Activated effector memory CD4-positive, alpha-beta T cell treated with anti-CD3 and anti-CD28 coated beads, Interleukin-2, amount 50 U/mL, for 16 hours (primary cell): ENCODE measurements at regions not wholly inside any gene's neighbourhood (a gene's known extent, or its start where the extent isn't known, plus 50 kb on each side); places are given as distances from the start of the nearest gene placed in this dataset.

Experiments used
- DNase-seq: peaks from one replicate; pipeline ENCODE4 v3.0.0-alpha.2; 2020

DNA sequence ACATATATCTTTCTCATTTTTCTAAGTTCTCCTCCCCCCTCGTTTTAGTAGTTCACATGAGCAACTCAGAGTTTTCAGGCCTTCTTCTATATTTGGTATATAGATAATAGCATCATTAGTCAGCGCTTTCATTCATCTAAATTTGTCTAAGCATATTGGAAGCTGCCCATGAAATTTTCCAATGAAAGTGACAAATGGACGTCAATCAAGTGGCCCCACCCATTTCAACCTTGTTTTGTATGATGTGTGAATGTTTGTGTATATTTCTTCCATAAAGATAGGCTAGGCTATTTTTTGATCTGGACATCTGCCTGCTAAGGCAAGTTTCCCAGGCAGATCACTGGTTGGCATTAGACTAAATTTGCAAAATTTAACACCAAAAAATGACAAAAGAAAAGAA is 104.0 kb upstream of the SSBP2 start:
- DNase-seq = no peak

DNA sequence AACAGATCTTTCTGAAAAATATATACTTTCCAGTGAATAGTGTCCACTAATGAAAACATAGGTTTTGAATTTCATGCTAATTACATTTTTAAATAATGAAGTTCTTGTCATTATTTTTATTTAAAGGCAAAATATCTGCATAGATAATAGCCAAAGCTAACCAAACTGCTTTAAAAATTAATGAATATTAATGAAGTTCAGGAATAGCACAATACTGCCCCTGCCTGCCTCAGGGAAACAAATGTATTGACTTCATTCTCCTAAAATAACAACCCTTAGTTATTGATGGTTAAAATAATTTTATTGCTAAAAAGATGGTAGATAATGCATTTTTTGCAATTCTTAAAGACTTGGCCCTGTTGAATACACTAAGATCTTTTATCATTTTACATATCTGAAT is 103.6 kb upstream of the SSBP2 start:
- no peak for DNase-seq

DNA sequence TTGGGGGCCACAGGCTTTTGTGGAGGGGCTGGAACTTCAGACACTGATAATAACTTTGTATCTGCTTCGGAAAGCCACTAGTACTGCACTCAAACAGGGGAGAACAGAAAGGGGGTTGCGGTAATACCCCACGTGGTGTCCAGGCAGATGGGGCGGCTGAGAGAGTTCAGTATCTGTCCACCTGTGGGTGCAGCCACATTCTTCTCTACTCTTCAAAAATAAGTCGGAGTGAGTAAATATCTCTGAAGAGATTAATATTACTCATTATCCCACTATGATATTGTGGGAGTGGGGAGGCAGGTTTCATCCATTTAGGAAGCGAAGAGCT is 102.1 kb upstream of the SSBP2 start:
- no peak for DNase-seq

DNA sequence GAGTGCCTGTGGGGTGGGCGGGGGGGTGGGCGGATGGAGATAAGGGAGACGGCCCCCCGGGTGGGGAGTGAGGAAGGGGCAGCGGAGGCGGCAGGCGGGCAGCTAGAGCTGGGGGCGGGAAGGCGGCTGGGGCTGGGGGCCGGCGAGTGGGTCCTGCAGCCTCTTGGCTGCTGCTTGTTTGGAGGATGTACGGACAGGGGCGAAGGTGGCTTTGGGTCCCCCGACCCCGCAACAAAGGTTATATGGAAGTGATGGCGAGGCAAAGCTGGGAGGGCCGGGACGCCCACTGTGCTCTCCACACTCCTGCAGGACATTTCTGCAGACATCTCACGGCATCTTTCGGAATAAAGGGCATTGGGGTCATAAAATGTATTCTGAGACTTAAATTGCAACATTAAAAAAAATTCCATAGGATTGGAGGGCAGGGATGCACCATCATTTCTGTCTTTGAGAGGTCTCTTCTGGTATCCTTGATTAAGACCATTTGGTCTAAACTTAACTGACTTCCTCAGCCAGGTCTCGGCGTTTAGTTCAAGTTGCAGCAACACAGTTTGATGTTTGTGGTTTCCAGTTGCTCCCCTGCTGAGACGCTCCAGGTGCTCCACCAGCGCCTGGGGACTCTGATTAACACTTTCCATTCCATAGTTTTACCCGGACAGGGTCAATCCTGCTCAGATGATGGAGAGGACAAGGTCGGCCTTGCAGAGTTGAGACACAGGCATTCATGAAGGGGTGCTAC is 101.6 kb upstream of the SSBP2 start:
- DNase-seq = peak; percentile 65

DNA sequence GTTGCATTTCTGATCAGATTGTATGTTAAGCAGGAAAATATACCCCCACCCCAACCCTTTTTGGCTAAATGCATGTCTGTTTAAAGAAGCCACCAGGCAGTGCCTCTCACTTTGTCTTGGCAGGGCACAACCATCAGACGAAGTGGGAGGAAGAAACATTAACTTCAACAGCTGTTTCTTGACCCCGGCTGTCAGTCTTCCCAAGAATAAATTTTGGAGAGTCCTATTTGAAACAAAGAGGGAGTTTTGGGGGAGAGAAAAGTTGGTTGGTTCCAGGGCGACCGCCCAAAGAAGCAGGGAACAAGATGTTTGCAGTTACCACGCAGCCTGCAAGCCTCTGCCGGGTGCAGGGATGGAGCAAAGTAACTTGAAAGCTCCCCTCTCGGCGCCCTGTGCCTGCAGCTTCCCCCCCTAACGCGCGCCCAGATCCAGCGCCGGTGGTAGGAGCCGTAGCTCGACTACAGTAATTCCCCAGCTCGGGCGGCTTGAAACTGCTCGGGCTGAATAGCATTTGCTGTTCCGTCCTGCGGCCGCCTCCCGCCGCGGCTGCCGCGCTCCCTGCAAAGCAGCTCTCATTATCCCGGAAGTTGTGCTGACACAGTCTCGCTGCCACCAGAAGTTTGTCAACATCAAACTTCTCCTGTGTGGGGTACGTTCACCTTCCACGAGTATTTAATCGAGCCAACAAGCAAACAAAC is 100.7 kb upstream of the SSBP2 start:
- peak; percentile 94 for DNase-seq

DNA sequence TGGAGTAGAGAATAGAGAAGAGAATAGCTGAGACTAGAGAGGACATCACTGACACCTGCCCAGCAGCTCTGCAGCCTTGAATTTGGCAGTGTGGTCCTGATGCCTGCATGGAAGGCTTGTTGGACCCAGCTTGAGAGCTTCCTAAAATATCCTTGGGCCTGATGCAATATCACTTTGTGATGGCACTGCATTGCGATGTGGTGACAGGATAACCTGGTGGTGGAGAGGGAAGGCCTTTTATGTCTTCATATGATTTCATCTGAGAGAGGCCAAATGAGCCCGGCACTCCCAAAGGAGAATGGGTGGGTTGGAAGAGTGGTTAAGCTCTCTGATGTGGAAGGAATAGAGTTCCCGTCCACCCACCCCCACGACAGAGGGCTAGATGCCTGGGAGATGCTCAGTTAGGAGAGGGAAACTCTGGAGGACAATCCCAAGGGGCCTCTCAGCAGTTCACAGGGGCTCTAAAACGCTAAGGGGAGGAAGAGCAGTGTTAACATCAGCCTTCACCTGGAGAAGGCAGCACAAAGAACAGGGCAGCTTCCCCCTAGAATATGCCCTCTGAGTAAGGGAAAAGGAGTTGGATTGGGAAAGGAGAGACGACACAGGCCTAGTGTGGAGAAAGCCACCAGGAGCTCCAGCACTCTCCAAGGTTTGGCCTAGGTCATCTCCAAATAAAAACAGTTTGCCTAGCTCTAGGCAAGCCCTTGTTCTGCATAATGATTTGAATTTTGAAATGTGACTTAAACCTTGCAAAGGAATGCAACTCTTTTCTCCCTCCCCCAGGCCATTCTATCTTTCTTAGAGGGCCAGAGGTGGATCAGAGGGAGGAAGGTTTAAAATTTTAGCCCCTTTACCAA is 99.8 kb upstream of the SSBP2 start:
- no peak for DNase-seq

DNA sequence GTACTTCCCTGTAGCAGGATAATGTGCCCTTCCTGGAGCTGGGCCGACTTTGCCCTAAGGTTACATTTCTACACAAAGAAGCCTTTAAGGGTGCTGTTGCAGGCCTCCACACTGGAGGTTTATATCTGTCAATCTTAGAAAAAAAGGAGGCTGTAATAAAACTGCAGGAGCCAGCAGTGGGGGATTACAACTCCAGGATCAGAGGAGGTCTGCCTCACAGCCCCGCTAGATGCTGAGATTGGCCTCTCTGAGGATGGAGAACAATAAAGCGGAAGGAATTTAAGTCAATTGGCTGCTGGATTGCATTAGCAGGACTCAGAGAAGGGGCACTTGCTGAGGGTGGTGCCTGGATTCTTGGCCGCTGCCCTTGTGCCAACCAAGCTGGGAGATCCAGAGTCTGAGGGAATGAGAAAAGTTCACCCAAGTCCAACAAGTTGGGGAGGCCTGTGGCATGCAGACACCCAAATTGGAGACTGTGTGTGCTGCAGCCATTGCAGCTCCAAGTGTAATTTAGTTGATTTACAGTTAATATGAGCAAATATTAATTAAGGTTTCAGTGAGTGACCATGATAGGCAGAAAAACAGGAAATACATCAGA is 99.0 kb upstream of the SSBP2 start:
- DNase-seq = no peak

DNA sequence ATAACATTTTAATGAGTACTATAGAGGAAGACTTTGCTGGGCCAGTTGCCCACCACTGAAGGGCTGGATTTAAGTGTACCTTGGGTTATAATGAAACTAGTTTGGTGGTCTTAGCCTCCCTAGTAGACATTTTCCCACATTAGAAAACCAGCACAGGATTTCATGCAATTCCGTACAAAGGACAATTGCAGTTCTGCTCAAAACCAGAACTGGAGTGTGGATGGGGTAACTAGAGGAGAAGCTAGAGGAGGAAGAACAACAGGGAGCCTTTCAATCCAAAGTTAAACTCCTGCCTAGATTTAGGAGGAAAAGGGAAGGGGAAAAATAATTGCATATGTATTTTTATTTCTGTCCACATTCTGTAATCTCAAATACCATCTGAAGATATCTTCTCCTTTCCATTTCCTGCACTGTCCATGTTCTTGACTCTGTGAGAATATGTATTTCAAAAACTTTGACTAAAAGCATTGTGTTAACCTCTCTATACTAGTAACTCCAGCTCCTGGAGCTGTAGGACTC is 97.5 kb upstream of the SSBP2 start:
- no peak for DNase-seq

DNA sequence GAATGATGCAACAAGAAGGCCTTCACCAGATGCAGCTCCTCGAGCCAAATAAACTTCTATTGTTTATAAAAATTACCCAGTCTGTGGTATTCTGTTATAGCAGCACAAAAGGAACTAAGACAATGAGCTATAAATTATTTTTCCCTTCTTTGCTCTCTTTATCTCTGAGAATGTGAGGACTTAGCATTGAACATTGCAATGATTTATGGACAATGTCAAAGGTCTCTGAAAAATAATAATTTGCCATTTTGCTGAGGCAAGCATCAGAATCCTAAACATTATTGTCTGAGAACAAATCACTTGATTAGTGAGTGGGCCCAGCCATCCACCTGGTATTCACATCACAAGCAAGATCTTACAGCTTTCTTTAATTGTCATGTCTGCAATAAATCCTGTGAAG is 95.4 kb upstream of the SSBP2 start:
- DNase-seq = no peak

DNA sequence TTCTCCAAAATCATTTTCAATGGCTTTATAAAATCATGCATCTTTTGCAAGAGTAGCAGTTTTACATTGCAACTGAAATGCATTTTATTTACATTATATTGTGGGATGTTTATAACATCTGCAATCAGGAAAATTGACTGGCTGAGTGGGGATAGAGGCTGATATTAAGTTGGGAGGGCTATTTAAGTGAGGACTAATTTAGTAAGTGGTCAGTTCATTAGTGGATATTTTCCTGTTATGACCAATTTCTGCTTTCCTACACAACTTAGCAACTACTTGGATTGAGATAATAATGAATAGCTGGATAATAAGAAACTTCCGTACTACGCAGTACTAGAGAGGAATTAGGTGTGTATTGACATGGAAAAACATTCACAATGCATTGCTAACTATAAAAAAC is 92.9 kb upstream of the SSBP2 start:
- DNase-seq = no peak

DNA sequence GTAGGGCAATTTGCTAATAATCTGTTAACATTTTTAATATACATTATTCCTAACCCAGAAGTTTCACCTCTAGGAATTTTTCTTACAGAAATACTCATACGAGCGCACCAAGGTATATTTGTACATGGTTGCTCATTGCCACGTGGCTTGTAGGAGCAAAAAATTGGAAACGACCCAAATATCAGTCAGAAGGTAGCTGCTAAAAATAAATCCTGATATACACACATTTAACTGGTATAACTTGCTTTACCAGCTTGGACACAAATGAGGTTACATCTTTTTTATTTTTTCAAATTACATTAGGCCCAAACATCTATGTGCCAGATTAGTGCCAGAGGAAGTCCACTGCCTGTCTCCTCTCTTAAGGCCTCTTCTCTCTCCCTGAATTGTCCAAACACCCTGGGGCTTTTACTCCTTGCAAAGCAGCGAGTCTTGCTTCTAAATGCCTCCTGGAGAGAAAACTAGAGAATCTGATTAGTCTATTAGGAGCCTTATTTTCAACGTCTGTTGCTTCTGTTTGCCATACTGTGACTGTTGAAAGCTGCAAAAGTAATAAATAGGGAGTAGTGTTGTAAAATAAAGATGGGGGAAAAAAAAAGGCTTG is 92.0 kb upstream of the SSBP2 start:
- DNase-seq = no peak

DNA sequence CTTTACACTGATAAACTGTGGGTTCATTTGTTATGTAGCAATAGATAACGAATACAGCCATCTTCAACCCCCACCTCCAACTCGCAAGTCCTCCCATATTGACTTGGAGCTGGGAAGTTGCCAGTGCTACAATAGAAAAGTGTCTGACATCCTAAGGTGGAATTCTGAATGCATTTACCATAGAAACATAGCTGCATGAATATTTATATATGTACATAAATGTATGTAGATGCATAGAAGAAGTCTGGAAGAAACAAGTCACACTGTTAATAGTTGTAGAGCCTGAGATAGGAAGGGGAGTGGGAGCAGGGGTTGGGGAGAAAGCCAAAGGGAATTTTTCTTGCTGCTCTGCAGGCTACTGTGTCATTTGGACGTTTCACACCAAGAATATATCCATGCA is 88.1 kb upstream of the SSBP2 start:
- DNase-seq = no peak

DNA sequence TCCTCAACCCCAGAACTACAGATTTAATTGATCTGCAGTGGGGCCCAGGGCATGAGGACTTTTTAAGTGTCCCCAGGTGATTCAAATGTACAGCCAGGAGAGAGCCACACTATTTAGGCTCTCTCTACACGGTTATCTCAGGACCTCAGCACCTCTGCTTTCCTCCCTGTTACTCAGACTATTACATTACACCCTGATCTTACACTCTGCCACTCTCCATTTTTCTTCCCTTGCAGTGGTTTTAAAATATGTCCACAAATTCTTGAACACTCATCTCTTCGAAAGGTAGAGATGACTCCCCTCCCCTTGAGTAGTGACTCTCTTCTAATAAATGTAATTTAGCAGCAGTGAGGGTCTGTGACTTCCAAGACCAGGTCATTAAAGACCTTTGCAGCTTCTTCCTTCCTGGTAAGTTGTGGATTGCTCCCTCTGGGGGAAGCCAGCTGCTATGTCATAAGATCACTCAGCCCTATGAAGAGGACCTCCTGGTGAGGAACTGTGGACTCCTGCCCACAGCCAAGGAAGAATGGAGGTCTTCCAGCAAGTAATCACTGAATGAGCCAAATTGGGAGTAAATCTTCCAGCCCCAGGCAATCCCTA is 87.5 kb upstream of the SSBP2 start:
- DNase-seq = no peak

DNA sequence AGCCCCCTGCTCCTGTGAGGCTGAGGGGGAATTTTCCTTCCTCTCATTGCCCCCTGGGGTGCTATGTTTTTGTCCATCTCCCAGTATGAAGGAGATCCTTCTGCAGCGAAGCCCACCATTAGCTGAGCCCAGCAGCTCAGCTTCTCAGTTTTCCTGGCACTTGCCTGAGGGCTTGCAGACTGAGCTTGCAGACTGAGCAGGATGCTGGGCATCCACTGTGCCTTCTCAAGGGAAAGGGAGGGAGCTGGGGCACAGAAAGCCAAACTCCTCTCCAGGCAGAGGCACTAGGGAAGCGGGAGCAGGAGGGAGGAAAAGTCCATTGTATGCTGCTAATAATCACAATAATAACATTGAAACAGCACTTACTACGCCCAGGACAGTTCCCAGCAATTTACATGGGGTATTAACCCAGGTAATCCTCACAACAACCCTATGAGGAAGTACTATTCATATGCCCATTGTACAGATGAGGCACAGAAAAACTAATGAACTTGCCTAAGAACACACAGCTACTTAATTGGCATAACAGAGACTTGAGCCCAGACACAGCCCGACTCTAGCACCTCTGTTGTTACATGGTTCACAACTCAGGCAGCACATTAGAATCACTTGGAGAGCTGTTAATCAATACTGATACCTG is 86.9 kb upstream of the SSBP2 start:
- DNase-seq = no peak

DNA sequence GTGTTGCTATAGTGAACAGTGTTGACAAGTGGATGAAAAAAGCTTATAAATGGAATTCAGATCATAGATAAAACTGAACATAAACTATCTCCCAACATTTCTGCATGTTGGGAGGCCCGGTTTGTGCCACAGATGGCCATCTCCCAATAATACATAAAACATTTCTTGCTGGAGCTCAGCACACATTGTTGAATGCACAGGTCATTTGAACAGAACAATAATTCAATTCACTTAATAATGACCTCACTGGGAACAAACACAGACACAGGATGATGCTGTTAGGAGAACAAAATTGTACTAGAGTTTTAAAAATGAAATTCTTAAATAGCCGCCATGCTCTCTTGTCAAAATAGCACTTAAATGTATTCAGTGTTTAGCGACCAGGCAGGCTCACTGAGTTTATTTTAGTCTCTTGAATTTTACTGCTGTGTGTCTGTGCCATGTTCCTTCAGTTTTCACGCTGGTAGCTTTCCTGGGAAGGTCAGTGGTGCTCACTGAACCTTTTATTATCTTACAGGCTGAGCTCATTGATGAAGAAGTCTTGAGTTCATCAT is 85.0 kb upstream of the SSBP2 start:
- no peak for DNase-seq

DNA sequence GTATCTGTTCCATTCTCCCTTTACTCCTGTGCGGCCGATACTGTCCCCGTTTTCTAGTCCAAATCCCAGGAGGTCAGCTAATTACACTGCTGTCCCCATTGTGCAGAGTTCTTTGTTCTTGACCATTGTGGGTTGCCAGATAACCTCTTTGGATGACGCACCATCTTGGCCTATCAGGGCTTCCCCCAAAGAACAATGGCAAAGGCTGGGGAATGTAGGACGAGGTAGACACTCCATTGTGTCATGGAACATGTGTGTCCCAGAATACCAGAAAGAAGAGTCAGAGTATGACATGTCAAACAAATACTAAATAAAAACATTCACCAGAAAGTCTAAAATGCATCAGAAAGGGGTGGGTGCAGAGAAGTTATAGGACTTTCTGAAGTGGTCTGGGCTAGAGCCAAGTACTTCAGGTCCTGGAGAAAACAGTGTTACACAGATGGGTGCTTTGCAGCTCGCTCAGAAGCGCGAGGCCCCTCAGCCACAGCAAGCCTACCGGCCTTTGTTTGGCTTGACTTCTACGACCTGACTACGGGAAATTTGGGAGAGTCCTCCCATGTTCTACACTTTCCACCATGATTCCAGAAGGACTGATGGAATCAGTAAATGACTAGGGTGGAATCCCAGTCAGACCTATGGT is 83.2 kb upstream of the SSBP2 start:
- no peak for DNase-seq

DNA sequence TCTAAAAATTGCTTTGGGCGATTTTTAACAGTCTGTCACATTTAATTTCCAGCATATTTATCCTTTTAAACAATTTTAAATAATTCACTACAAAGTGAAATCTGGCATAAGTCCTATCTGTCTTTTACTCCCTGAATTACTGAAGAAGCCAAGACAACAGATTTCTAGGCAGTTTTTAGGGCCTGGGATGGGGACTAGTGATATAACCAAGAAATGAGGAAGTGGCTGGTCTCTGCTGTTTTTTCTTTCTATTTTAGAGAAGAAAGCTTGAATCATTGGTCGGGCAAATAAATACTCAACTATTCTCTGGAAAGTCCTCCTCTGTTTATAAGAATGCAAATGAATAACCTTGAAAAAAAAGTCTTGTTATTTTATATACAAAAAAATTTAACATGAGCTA is 79.7 kb upstream of the SSBP2 start:
- no peak for DNase-seq

DNA sequence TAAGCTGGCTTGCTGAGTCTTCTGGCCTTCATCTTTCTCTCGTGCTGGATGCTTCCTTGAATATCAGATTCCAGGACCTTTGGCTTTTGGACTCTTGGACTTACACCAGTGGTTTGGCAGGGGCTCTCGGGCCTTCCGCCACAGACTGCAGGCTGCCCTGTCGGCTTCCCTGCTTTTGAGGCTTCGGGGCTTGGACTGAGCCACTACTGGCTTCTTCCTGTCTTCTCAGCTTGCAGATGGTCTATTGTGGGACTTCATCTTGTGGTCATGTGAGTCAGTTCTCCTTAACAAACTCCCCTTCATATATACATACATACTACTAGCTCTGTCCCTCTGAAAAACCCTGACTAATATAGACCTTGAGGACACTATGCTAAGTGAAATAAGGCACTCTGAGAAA is 78.3 kb upstream of the SSBP2 start:
- no peak for DNase-seq

DNA sequence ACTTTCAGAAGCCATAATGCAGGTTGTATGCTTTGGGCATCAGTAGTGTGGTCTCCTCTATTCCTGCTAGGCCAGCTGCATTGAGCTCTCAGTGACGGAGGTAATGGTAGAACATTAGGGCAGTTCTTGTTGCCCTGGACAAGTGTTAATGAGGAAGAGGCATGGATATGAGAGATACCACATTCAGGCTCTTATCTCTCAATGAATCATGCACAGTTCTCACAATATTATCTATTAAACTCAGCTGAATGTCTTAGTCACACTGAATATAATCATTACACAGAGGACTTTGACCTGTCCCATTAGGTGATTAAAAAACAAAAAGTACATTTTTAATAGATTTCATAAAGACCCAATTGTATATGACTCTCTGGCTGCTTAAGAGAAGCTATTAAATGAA is 76.6 kb upstream of the SSBP2 start:
- no peak for DNase-seq

DNA sequence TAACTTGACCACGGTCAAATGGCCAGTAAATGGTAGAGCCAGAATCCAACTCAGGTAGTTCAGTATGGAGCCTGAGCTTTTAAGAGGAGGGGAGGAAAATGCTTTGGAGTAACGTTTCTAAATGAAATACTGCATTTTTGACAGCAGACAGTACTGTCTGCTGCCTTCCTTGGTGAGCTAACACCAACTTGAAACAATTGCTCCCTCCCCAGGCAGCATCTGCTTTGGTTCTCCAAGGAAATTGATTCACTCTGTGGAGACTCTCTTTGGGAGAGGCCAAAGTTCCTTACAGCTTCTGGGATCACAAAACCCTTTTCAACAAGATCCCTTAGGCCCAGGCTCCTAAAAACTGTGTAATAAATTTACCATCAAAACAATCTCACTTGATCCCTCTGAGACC is 75.2 kb upstream of the SSBP2 start:
- DNase-seq = no peak

DNA sequence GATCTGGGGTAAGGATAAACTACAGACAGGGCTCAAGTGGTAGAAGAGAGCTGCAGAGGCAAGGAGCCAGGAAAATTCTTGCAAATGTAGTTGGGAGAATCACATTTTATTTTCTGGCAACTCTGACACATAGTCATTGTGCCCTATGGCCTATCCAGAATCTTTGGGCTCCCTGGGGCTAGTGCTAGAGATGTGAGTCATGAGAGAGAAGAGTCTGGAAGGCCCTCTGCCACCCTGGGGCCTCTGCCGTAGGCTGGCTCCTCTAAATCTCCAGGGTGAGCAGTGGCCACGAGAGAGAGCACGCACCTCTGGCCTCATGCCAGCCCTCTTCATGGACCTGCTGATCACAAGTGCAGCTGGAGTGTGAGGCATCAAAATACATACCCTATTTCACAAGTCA is 74.3 kb upstream of the SSBP2 start:
- no peak for DNase-seq
